Body of pancreas (tissue), 4 donors: ENCODE measurements at regions not wholly inside any gene's neighbourhood (a gene's known extent, or its start where the extent isn't known, plus 50 kb on each side); places are given as distances from the start of the nearest gene placed in this dataset.

Experiments
- CTCF ChIP-seq, 7 experiments: fragments of 450-650 bp in 4 of 7; fragments of 200-600 bp in 3 of 7; sonication (generic) in 3 of 7; IDR thresholded peaks; one replicate each; pipeline ENCODE4 v1.5.1; 2016 to 2019; ENCODE audit warnings: antibody characterized with exemption in 7 of 7
- POLR2A ChIP-seq, 3 donors: fragments of 450-650 bp; IDR thresholded peaks; one replicate each; pipeline ENCODE4 v1.6.1; 2016; ENCODE audit warnings: antibody characterized with exemption in 3 of 3, mild to moderate bottlenecking in 2 of 3

- TF ChIP-seq POLR2A (IDR thresholded peaks at IDR 0.05) (no peak), CTCF (IDR thresholded peaks at IDR 0.05) (no peak)
Measured at GRCh38 chr1:219991919-219992318, 54.4 kb downstream of the EPRS1 start.
